Transverse colon (tissue), 4 donors: ENCODE measurements at regions not wholly inside any gene's neighbourhood (a gene's known extent, or its start where the extent isn't known, plus 50 kb on each side); places are given as distances from the start of the nearest gene placed in this dataset.

Source experiments
- DNase-seq: peaks from one replicate; pipeline ENCODE4 v3.0.0-alpha.2; 2019
- H3K27ac ChIP-seq, 4 donors: fragments of 200-600 bp; sonication (generic); 2 replicates each; pipeline ENCODE4 v1.5.1; 2016 to 2018; ENCODE audit warnings: inconsistent platforms in 4 of 4
- H3K27me3 ChIP-seq: fragments of 200-600 bp; sonication (generic); 2 replicates; pipeline ENCODE4 v1.5.1; 2017; ENCODE audit warnings: inconsistent platforms
- H3K36me3 ChIP-seq, 4 donors: fragments of 200-600 bp; sonication (generic); 2 replicates each; pipeline ENCODE4 v1.5.1; 2017 to 2019; ENCODE audit warnings: inconsistent platforms in 4 of 4
- H3K4me1 ChIP-seq, 4 donors: fragments of 200-600 bp; sonication (generic); 2 replicates each; pipeline ENCODE4 v1.5.1; 2017 to 2020; ENCODE audit warnings: inconsistent platforms in 4 of 4
- H3K4me3 ChIP-seq, 4 donors: fragments of 200-600 bp; sonication (generic); 1 replicate in 1 of 4; 2 replicates in 3 of 4; pipeline versions ENCODE4 v1.5.1 to v1.6.1; 2017 to 2019; ENCODE audit warnings: inconsistent platforms in 4 of 4
- H3K9me3 ChIP-seq, 2 donors: fragments of 200-600 bp; sonication (generic); 2 replicates each; pipeline ENCODE4 v1.5.1; 2017 to 2019; ENCODE audit warnings: inconsistent platforms in 2 of 2
- EP300 ChIP-seq: sonication (generic); formaldehyde crosslinking; IDR thresholded peaks from one replicate; pipeline ENCODE4 v1.6.1; 2017; ENCODE audit warnings: antibody characterized with exemption, low read depth
- POLR2A ChIP-seq: fragments of 450-650 bp; IDR thresholded peaks from one replicate; pipeline ENCODE4 v1.6.1; 2016; ENCODE audit warnings: antibody characterized with exemption, mild to moderate bottlenecking, moderate library complexity
- POLR2AphosphoS5 ChIP-seq, 3 donors: sonication (generic); formaldehyde crosslinking; IDR thresholded peaks; one replicate each; pipeline ENCODE4 v1.6.1; 2016; ENCODE audit warnings: antibody characterized with exemption in 3 of 3
- WGBS, 2 donors: methylation state at CpG; one replicate each; pipeline ENCODE4 v1.1.5; 2018; ENCODE audit warnings: low coverage in 1 of 2; 5-methylcytosine and 5-hydroxymethylcytosine counted together
- in situ Hi-C, 4 donors: fragments of 200-750 bp; cut with MboI; loops; one replicate each; pipeline versions ENCODE4 v1.15.0 to v1.15.1; 2017; ENCODE audit warnings: low sequenced_read_pairs in 3 of 4, low pct_ligation_motif_present in 1 of 4, low pct_unique_long_range_greater_than_20kb in 1 of 4
- intact Hi-C: fragments of 100-400 bp; cut with DNase I; formaldehyde crosslinking; loops from one replicate; pipeline ENCODE4 v1.15.1; 2023; ENCODE audit warnings: low total_unique reads
- TF ChIP-seq, protein P1 (sequence below), 5 experiments: fragments of 200-600 bp in 3 of 5; fragments of 450-650 bp in 2 of 5; sonication (generic) in 3 of 5; IDR thresholded peaks; 1 replicate in 2 of 5; 2 replicates in 3 of 5; pipeline ENCODE4 v1.5.1; 2016 to 2017; ENCODE audit warnings: antibody characterized with exemption in 5 of 5, inconsistent platforms in 3 of 5, mild to moderate bottlenecking in 2 of 5, moderate library complexity in 1 of 5

DNA sequence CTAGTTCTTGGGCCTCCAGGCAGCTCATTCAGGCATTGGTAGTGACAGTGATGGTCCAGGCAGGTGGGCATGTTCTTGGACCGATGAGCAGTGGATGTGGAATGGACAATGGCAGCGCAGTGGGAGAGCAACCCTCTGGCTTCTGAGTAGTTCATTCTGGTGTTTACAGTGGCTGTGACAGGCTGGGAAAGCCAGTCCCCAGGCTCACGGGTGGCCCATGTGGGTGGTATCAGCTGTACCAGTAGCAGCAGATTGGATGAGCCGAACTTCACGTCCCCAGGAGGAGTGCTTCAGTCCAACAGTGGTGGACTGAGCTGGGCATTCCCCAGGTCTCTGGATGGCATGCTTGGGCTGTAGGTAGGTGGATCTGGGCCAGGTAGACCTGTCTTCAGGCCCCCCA lies 515.6 kb upstream of the ACO1 start:
- 90% methylated on average over 5 of the region's 5 CpGs; no CpG with 5 or more reads in 1 of the 2 donors for WGBS, 2 donors
- Histone ChIP-seq H3K36me3 (no peaks in the 10 kb centered on the region), H3K4me1 (no peaks in the 10 kb centered on the region), H3K27me3 (no peaks in the 10 kb centered on the region), H3K9me3 (no peaks in the 10 kb centered on the region), H3K4me3 (no peak overlapping the region), H3K27ac (no peak overlapping the region)
- TF ChIP-seq POLR2A (no peak), POLR2AphosphoS5 (IDR thresholded peaks at IDR 0.05) (no peak), EP300 (no peak)
- TF ChIP-seq, protein P1, sequence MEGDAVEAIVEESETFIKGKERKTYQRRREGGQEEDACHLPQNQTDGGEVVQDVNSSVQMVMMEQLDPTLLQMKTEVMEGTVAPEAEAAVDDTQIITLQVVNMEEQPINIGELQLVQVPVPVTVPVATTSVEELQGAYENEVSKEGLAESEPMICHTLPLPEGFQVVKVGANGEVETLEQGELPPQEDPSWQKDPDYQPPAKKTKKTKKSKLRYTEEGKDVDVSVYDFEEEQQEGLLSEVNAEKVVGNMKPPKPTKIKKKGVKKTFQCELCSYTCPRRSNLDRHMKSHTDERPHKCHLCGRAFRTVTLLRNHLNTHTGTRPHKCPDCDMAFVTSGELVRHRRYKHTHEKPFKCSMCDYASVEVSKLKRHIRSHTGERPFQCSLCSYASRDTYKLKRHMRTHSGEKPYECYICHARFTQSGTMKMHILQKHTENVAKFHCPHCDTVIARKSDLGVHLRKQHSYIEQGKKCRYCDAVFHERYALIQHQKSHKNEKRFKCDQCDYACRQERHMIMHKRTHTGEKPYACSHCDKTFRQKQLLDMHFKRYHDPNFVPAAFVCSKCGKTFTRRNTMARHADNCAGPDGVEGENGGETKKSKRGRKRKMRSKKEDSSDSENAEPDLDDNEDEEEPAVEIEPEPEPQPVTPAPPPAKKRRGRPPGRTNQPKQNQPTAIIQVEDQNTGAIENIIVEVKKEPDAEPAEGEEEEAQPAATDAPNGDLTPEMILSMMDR (IDR thresholded peaks at IDR 0.05) = no peak
- in situ Hi-C loops = loop anchor here in 1 of 4 donors (25.0 kb wide), 1 partner anchor 93 kb away; no protein-coding TSS in a partner anchor
- intact Hi-C loops = no loop called here
- no peak for DNase-seq

DNA sequence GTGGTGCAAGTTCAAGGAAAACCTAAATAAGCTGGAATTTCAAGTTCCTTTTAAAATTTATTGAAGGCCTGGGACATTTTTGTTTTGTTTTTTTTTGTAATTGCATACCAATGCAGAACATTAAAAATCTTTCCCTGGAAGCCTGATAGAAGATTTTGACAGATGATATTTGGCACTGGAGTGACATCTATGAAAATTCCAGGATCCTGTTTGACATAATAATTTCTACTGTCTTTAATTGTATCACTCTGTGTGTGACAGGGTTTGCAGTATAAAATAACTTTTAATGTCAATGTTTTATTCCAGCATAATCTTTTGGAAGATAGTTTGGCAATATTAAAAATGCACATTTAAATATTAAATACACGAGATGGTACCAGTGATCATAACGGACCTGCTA lies 514.2 kb upstream of the ACO1 start:
- Histone ChIP-seq H3K9me3 (no peaks in the 10 kb centered on the region), H3K36me3 (no peaks in the 10 kb centered on the region), H3K4me1 (no peaks in the 10 kb centered on the region), H3K4me3 (no peak overlapping the region), H3K27me3 (no peaks in the 10 kb centered on the region), H3K27ac (no peak overlapping the region)
- in situ Hi-C loops (loop anchor here in 1 of 4 donors (25.0 kb wide), 1 partner anchor 92 kb away; no protein-coding TSS in a partner anchor), intact Hi-C loops (no loop called here)
- TF ChIP-seq POLR2AphosphoS5 (IDR thresholded peaks at IDR 0.05) = no peak
- TF ChIP-seq EP300 = no peak
- no peak for TF ChIP-seq POLR2A
- TF ChIP-seq, protein P1 (IDR thresholded peaks at IDR 0.05) = no peak
- DNase-seq = no peak
- 53 to 62% methylated on average over 2 of the region's 2 CpGs for whole genome bisulfite sequencing, 2 donors

DNA sequence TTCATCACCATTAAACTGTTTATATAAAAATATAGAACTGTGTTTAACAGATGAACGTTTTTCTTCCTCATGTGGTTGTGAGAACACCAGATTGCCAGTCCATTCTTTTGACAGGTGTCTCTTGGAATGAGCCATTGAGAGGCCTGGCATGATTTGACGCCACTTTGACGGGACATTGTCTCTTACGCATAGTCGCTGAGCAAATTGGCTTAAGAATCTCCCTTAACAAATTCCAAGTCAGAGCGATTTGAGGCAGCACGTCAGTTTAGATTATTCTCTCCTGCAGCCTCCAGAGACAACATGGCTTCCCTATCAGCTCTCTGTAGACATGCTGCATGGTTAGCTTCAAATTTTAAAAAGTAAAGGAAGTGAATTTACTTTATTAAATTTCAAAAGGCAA lies 510.7 kb upstream of the ACO1 start:
- H3K4me3 ChIP-seq = no peak overlapping the region
- no peak for TF ChIP-seq POLR2A
- TF ChIP-seq POLR2AphosphoS5 (IDR thresholded peaks at IDR 0.05) = no peak
- TF ChIP-seq, protein P1 (IDR thresholded peaks at IDR 0.05) = no peak
- H3K4me1 ChIP-seq = no peaks in the 10 kb centered on the region
- no peaks in the 10 kb centered on the region for H3K9me3 ChIP-seq
- intact Hi-C loops (no loop called here), in situ Hi-C loops (loop anchor here in 1 of 4 donors (25.0 kb wide), 1 partner anchor 89 kb away; no protein-coding TSS in a partner anchor)
- no peak for DNase-seq
- no peaks in the 10 kb centered on the region for H3K27me3 ChIP-seq
- no peak overlapping the region for H3K27ac ChIP-seq
- H3K36me3 ChIP-seq = no peaks in the 10 kb centered on the region
- 82 to 84% methylated on average over 6 to 7 of the region's 7 CpGs for WGBS, 2 donors

DNA sequence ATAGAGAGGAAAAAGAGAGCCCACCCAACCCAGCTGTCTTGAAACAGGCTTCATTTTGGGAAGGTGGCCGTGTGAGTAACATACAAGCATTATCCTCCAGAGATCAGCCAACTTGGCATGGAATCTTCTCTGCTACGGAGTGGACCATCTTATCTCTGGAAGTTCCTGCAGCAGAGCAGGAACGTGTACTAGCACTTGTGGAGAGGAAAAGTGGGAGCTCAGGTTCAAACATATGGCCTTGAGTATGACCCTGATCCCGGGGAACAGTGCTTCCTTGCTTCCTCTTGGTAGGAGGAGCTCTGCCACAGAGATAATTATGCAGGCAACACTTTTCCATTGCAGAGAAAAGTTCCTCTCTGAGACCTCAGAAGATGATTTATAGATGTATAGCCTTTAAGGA lies 490.4 kb upstream of the ACO1 start:
- in situ Hi-C loops = no loop called here
- H3K36me3 ChIP-seq = no peaks in the 10 kb centered on the region
- no peaks in the 10 kb centered on the region for H3K4me1 ChIP-seq
- no peak overlapping the region for H3K4me3 ChIP-seq
- H3K27me3 ChIP-seq = no peaks in the 10 kb centered on the region
- TF ChIP-seq POLR2AphosphoS5 (IDR thresholded peaks at IDR 0.05) = no peak
- TF ChIP-seq, protein P1 (IDR thresholded peaks at IDR 0.05) = no peak
- H3K9me3 ChIP-seq = no peaks in the 10 kb centered on the region
- no peak overlapping the region for H3K27ac ChIP-seq
- intact Hi-C loops = no loop called here
- DNase-seq = no peak
- WGBS, 2 donors = 55% methylated on average over 4 of the region's 4 CpGs; no CpG with 5 or more reads in 1 of the 2 donors
